ENCODE measurements at regions not wholly inside any gene's neighbourhood (a gene's known extent, or its start where the extent isn't known, plus 50 kb on each side); places are given as distances from the start of the nearest gene placed in this dataset.

- no peak for TF ChIP-seq CTCF (IDR thresholded peaks at IDR 0.05)
- no peak for TF ChIP-seq POLR2A (IDR thresholded peaks at IDR 0.05)
These were observed 61.8 kb downstream of the CTSL start for GRCh38 chr9:87787735-87788134.

Data from body of pancreas (tissue), 4 donors.